ENCODE measurements at regions not wholly inside any gene's neighbourhood (a gene's known extent, or its start where the extent isn't known, plus 50 kb on each side); places are given as distances from the start of the nearest gene placed in this dataset.

DNA sequence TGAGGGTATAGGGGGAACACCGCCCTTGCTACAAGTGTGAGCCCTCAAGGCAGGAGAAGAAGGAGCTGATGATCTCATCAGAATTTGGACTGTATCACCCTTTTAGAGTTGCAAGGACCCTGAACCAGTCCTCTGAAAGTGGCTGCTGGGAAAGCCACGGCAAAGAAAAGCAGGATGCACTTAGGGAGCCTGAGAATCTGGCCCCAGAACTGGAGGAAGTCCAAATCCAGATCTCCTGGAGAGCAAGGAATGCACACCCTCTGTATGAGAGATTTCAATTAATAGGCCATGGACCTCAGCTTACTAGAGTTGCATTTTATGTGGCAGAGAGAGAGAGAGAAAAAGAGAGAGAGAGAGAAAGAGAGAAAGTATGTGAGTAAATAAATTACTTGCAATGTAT, 662.9 kb downstream of the CCSER2 start (continued):
- TF ChIP-seq, protein P1, sequence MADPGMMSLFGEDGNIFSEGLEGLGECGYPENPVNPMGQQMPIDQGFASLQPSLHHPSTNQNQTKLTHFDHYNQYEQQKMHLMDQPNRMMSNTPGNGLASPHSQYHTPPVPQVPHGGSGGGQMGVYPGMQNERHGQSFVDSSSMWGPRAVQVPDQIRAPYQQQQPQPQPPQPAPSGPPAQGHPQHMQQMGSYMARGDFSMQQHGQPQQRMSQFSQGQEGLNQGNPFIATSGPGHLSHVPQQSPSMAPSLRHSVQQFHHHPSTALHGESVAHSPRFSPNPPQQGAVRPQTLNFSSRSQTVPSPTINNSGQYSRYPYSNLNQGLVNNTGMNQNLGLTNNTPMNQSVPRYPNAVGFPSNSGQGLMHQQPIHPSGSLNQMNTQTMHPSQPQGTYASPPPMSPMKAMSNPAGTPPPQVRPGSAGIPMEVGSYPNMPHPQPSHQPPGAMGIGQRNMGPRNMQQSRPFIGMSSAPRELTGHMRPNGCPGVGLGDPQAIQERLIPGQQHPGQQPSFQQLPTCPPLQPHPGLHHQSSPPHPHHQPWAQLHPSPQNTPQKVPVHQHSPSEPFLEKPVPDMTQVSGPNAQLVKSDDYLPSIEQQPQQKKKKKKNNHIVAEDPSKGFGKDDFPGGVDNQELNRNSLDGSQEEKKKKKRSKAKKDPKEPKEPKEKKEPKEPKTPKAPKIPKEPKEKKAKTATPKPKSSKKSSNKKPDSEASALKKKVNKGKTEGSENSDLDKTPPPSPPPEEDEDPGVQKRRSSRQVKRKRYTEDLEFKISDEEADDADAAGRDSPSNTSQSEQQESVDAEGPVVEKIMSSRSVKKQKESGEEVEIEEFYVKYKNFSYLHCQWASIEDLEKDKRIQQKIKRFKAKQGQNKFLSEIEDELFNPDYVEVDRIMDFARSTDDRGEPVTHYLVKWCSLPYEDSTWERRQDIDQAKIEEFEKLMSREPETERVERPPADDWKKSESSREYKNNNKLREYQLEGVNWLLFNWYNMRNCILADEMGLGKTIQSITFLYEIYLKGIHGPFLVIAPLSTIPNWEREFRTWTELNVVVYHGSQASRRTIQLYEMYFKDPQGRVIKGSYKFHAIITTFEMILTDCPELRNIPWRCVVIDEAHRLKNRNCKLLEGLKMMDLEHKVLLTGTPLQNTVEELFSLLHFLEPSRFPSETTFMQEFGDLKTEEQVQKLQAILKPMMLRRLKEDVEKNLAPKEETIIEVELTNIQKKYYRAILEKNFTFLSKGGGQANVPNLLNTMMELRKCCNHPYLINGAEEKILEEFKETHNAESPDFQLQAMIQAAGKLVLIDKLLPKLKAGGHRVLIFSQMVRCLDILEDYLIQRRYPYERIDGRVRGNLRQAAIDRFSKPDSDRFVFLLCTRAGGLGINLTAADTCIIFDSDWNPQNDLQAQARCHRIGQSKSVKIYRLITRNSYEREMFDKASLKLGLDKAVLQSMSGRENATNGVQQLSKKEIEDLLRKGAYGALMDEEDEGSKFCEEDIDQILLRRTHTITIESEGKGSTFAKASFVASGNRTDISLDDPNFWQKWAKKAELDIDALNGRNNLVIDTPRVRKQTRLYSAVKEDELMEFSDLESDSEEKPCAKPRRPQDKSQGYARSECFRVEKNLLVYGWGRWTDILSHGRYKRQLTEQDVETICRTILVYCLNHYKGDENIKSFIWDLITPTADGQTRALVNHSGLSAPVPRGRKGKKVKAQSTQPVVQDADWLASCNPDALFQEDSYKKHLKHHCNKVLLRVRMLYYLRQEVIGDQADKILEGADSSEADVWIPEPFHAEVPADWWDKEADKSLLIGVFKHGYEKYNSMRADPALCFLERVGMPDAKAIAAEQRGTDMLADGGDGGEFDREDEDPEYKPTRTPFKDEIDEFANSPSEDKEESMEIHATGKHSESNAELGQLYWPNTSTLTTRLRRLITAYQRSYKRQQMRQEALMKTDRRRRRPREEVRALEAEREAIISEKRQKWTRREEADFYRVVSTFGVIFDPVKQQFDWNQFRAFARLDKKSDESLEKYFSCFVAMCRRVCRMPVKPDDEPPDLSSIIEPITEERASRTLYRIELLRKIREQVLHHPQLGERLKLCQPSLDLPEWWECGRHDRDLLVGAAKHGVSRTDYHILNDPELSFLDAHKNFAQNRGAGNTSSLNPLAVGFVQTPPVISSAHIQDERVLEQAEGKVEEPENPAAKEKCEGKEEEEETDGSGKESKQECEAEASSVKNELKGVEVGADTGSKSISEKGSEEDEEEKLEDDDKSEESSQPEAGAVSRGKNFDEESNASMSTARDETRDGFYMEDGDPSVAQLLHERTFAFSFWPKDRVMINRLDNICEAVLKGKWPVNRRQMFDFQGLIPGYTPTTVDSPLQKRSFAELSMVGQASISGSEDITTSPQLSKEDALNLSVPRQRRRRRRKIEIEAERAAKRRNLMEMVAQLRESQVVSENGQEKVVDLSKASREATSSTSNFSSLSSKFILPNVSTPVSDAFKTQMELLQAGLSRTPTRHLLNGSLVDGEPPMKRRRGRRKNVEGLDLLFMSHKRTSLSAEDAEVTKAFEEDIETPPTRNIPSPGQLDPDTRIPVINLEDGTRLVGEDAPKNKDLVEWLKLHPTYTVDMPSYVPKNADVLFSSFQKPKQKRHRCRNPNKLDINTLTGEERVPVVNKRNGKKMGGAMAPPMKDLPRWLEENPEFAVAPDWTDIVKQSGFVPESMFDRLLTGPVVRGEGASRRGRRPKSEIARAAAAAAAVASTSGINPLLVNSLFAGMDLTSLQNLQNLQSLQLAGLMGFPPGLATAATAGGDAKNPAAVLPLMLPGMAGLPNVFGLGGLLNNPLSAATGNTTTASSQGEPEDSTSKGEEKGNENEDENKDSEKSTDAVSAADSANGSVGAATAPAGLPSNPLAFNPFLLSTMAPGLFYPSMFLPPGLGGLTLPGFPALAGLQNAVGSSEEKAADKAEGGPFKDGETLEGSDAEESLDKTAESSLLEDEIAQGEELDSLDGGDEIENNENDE (IDR thresholded peaks at IDR 0.05; ENCODE audit: low read depth, low read length) = no peak
- TF ChIP-seq ZKSCAN8 (CRISPR knock-in tag; IDR thresholded peaks at IDR 0.05) (no peak), KLF10 (CRISPR knock-in tag; IDR thresholded peaks at IDR 0.05) (no peak), ZEB2 (IDR thresholded peaks at IDR 0.05) (no peak), JUNB (CRISPR knock-in tag; conservative IDR thresholded peaks at IDR 0.05) (no peak)
- TF ChIP-seq, protein P2, sequence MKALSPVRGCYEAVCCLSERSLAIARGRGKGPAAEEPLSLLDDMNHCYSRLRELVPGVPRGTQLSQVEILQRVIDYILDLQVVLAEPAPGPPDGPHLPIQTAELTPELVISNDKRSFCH (CRISPR knock-in tag; IDR thresholded peaks at IDR 0.05) = no peak
- TF ChIP-seq, protein P2 (tag; IDR thresholded peaks at IDR 0.05) = no peak
- TF ChIP-seq, protein P3, sequence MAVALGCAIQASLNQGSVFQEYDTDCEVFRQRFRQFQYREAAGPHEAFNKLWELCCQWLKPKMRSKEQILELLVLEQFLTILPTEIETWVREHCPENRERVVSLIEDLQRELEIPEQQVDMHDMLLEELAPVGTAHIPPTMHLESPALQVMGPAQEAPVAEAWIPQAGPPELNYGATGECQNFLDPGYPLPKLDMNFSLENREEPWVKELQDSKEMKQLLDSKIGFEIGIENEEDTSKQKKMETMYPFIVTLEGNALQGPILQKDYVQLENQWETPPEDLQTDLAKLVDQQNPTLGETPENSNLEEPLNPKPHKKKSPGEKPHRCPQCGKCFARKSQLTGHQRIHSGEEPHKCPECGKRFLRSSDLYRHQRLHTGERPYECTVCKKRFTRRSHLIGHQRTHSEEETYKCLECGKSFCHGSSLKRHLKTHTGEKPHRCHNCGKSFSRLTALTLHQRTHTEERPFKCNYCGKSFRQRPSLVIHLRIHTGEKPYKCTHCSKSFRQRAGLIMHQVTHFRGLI (CRISPR knock-in tag; IDR thresholded peaks at IDR 0.05) = no peak

Measured in K562 (cell line).